UCSD-AML1 (cell line): ENCODE measurements at regions not wholly inside any gene's neighbourhood (a gene's known extent, or its start where the extent isn't known, plus 50 kb on each side); places are given as distances from the start of the nearest gene placed in this dataset.
"Not testable (repeated sequence)": the region's sequence is repeated elsewhere in the genome, so short reads cannot be mapped to it uniquely, and the experiment has no call there.

ENCODE experiments used
- DNase-seq: peaks from one replicate; lab custom pipeline; 2025; ENCODE audit not compliant: unreplicated experiment; lab: John Stamatoyannopoulos, UW

DNA sequence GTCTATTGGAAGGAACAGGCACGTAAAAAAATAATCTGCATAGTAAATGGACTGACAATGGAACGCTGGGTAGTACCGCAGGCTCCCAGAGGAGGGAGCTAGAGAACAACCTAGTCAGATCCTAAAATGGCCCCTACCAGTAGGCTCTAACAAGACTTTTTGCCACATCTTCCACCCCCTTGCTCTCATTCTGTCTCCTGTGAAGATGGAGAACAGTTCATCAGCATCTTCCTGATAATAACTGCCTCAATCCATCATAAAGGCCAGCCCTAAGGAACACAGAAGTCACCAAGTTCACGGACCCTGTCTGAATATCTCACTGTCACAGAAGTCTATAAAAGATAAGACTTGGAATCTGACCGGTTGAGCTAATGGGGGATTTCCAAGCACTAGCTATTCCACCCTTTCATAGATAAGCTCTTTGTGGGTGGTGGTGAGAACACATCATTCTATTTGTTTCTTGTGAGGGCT lies 133.4 kb downstream of the SLC1A3 start:
- DNase-seq, result peak; percentile 76

DNA sequence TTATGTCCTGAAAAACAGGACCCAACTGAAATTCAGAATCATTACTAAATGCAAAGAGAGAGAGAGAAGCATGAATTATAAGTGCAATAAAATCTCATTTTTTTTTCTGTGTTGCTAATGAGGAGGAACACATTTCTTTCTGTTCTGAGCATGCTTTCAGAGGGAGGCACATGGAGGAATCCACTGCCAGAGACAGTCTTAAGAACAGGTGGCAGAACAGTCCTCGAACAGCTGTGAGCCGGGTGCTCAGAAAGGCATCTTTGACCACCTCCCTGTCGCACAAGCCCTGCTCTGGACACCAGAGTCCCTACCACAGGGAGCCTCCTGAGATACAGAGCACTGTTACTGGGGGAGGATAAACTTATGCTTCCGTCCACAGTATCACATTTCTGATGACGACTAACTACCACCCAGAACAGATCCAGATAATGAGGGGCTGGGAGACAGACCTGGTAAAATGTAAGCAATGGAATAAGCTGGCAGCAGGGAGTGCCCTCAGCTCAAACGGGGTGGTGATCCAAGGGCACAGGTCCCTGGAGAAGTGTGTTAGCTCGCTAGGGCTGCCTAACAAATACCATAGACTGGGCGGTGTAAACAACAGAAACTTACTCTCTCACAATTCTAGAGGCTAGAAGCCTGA lies 134.0 kb downstream of the SLC1A3 start:
- no peak for DNase-seq

GRCh38 chr5:36741128-36741527 lies 134.7 kb downstream of the SLC1A3 start:
- DNase-seq, result no peak

DNA sequence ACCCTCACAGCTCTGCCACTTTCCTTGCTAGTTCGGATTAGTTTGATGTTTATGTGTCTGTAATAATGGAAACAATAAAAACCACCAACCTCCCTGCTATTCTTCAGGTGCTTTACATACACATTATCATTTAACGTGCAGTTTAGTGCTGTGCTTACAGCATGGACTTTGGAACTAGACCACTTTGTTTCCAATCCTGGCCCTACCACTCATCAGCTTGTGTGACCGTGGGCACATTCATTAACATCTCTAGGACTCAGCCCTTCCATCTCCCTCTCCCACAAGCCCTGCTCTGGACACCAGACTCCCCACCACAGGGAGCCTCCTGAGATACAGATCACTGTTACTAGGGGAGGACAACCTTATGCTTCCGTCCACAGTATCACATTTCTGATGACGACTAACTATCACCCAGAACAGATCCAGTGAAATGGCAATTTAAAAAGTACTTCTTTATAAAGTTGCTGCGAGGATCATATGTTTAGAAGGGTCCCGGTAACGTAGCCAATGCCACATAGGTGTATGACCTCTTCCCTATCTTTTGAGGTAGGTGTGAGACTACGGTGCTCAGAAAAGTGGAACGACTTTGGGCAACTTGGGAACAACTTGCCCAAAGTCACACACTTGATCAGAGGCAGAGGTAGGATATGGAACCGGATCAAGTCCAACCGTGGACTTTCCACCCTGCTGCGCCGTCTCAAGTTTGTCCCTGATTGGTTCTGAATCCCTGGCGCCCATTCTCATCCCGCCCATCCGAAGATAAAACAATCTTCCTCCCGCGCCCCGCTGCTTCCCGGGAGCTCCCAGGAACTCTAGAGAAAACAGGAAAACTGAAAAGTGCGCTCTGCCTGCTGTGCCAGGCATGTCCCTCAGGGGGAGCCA lies 132.4 kb upstream of the NIPBL start:
- DNase-seq, result no peak

DNA sequence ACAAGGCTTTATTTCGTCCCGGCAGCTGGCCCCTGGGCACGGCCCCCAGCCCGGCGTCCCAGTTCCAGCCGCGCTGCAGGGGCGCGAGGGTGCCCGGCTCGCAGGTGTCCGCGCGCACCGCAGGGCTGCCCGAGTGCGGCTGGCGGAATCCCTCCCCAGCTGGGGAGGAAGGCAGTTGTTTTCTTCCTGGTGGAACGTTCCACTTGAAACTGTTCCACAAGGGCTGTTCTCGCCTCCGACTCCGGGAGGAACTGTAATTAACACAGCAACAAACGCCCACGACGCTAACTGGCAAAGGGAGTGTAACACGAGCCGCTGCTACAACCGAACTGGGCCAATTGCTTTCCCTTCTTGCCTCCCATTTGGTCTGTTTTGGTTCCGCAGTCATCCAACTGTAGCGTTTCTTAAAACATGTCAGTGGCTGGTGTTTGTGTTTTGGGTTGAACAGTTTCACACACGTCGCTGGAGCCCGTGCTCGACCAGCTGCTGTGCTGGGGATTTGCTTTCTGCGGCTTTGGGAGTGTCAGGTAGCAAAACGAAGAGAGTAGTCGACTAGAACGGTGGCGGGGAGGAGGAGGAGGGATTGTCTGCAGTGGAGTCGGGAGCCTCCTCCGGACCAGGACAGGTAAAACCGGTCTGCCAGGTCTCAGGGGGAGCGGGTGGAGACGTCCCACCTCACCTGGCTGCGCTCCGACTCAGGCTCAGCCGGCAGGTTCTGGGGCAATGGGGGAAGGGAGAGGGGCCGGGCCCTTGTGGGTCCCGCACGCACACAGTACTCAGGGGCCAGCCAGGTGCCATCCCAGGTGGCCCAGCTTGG lies 131.6 kb upstream of the NIPBL start:
- DNase-seq, result peak; percentile 74

DNA sequence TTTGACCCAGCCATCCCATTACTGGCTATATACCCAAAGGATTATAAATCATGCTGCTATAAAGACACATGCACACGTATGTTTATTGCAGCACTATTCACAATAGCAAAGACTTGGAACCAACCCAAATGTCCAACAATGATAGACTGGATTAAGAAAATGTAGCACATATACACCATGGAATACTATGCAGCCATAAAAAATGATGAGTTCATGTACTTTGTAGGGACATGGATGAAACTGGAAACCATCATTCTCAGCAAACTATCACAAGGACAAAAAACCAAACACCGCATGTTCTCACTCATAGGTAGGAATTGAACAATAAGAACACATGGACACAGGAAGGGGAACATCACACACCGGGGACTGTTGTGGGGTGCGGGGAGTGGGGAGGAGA lies 128.8 kb upstream of the NIPBL start:
- DNase-seq, result not testable (repeated sequence)

DNA sequence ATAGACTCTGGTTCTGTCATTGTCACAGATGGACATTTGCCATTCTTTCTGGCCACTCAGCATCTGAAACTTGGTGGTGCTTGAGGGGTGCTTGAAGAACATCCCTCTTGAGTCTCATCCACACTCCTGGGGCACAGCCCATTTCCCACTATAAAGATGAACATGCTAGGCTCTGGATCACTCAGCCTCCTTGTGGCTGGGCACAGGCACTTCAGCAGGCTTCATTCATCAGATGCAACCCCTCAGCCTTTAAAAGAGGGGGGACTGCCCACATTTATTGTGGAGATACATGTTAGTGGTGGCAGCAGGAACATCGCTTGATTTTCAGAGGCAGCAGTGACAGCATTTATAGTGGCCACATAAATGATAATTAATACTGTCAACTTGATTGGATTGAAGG lies 124.7 kb upstream of the NIPBL start:
- DNase-seq, result no peak

GRCh38 chr5:36755342-36755741 lies 121.2 kb upstream of the NIPBL start:
- no peak for DNase-seq

GRCh38 chr5:36755920-36756488 lies 120.6 kb upstream of the NIPBL start:
- DNase-seq, result no peak

- no peak for DNase-seq
Observed at GRCh38 chr5:36756848-36757247, 119.7 kb upstream of the NIPBL start.

GRCh38 chr5:36759117-36759516 lies 117.5 kb upstream of the NIPBL start:
- DNase-seq, result no peak

DNA sequence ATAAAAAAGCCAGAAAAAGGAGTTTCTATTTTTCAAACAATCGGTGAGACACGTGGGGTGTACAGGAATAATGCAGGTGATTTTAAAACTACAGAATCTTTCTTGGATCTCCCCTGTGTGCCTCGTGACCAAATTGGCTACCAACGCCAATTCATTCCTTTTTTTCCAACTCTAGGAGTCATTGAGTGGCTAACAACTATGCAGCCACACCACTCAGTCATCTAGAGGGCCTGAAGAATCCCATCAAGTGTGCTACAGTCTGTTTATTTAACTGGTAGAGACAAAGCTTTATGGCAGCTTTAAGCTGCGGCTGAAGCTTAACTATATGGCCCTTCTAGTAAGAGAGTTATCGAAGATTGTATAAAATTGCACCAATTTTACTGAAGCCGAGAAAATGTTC lies 113.1 kb upstream of the NIPBL start:
- no peak for DNase-seq

DNA sequence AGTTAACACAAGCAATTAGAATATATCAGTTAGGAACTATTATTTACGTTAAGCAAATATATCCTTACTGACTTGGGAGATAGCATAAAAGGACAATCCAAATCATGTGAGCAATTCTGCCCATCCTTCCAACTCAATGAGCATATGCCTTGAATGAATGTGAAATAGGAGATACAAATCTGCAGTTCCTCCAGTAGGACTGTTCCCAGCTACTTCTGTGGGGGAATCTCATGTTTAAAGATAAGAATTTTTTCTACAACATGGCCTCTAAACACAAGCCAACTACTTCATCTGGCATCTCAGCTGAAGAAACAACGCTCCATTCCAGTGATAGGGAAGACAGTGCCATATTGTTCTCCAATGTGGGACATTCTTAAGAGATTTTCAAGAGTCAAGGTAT lies 110.7 kb upstream of the NIPBL start:
- DNase-seq, result no peak

DNA sequence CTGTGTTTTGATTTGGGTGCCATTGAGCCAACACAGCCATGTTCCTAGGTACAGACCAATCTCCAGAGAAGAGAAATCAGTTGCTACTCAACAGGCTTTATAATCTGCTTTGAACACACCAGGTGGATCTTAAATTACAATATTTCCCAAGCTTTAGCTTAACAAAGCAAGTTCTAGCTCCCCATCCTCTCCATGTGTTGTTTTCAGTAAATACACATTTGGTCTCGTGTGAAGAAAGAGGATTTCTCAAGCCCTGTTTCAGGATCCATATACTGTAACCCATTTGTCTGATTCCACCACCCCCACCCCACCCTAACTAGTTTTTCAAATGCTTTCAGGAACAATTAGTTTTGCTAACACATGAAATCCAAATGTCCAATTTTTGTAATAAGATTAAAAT lies 109.6 kb upstream of the NIPBL start:
- DNase-seq, result no peak

- DNase-seq, result no peak
Observed at GRCh38 chr5:36768450-36768849, 108.1 kb upstream of the NIPBL start.

DNA sequence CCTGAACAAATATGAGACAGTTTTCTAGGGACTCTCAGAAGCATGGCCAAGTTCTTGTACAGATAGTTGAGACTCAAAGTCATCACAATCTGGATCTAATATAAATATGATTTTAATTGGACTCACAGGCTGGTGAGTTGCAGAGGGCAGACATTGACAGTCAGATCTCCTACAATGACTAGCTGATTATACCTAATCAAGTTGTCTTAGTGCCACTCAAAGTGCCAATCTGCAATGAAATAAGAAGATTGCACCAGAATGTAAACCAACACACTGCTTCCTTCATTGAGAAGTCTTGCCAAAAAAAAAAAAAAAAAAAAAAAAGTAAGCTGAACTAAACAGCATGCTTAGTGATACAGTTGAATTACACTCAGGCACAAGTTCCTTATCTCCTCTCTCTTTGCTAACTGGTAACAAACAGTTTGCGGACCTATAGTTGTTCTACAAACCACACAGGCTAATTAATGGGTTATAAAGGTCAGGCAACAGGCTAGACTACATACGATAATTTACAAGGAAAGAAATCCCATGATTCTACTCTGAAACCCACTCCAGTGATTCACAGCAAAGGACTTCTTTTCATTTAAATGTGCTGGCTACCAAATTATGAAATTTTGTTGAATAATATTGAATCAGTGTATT lies 107.3 kb upstream of the NIPBL start:
- DNase-seq, result no peak

GRCh38 chr5:36770125-36770524 lies 106.4 kb upstream of the NIPBL start:
- DNase-seq, result no peak

DNA sequence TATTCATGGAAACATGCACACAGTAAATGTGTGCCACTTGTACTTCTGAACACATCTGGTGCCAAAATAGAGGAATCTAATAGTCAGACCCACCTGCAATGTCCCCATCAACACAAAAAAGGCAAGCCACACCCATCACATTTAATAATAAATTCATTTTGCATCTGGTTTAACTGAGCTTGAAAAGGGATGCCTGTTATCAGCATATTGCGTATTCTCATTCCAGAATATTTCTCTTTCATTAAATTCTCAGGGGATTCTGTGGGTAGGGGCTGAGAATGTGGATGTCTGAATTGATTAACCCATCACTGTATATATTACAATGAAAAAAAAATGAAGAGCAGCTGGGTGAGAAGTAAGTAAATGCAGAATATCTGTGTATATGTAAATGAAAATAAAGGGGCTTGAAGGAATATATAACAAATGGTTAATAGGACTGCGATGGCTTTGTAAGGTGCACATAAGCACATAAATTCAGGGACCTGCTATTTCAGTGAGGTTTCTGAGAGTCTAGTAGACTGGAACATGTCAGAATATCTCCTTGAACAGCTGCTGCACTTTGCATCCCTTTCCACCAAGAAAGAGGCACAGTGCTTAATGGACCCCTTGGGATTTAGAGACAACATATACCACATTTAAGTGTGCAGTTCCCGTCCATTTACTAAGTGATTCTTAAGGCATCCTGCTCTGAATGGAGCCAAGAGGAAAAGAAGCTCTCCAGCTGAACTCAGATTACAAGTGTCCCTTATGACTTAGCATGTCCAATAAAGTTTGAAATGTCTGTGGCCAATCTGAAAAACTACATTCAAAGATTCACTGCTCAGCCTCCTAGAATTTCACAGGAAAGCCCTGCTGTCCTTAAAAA lies 104.1 kb upstream of the NIPBL start:
- no peak for DNase-seq

DNA sequence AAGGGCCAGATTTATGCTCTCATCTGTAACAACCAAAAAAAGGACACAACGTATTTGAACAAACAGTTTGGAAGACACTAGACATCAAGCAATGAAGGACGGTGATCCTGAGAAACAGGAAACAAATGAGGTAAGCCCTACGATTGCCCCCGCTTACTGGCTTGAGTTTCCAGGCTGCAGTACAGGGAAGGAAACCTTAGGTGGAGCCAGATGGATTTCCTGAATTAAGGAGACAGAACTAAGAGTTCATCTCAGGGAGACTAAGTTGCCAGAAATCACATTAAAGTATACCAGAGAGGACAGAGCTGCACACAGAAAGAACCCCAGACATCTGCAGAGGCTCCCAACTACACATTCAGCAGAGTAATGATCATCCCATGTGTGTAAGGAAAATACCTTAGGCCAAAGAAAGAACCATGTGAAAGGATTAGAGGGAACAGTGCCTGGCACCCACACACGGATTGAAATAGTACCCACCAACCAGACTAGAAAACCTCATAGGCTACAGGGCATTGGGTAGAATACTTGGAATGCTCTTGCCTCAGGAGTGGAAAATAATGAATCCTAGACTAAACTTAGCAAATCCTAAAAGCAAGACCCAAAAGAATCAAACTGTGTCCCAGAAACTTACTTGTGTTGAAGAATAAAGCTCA lies 99.3 kb upstream of the NIPBL start:
- peak; percentile 11 for DNase-seq
